Sigmoid colon (tissue), 4 donors: ENCODE measurements at regions not wholly inside any gene's neighbourhood (a gene's known extent, or its start where the extent isn't known, plus 50 kb on each side); places are given as distances from the start of the nearest gene placed in this dataset.

ENCODE experiments used
- EP300 ChIP-seq, 4 donors: sonication (generic); formaldehyde crosslinking; IDR thresholded peaks; one replicate each; pipeline ENCODE4 v1.6.1; 2017; ENCODE audit warnings: antibody characterized with exemption in 4 of 4
- POLR2AphosphoS5 ChIP-seq, 4 donors: sonication (generic); formaldehyde crosslinking; IDR thresholded peaks; one replicate each; pipeline ENCODE4 v1.6.1; 2017; ENCODE audit warnings: antibody characterized with exemption in 4 of 4
- TF ChIP-seq, protein P1 (sequence below), 4 experiments: fragments of 450-650 bp in 3 of 4; fragments of 200-600 bp in 1 of 4; IDR thresholded peaks; one replicate each; pipeline ENCODE4 v1.5.1; 2016 to 2019; ENCODE audit warnings: antibody characterized with exemption in 4 of 4, mild to moderate bottlenecking in 3 of 4, moderate library complexity in 2 of 4

DNA sequence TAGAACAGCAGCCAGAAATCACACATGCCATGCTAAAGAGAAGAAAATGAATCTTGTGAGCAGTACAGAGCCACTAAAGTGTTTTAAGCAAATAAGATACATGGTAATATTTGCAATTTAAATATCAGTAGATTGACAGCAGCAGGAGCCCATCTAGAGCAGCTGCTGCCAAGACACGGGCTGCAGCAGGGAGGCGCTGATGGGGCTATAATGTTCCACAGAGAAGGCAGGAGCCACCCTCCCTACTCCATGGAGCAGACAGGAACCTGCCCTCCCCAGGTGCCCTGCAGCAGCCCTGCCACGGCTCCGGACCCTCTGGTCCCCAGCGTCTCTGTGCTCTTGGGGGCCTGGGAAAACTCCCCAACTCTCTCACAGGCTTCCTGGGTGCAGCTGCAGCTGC, 224.1 kb upstream of the ISL1 start:
- TF ChIP-seq, protein P1, sequence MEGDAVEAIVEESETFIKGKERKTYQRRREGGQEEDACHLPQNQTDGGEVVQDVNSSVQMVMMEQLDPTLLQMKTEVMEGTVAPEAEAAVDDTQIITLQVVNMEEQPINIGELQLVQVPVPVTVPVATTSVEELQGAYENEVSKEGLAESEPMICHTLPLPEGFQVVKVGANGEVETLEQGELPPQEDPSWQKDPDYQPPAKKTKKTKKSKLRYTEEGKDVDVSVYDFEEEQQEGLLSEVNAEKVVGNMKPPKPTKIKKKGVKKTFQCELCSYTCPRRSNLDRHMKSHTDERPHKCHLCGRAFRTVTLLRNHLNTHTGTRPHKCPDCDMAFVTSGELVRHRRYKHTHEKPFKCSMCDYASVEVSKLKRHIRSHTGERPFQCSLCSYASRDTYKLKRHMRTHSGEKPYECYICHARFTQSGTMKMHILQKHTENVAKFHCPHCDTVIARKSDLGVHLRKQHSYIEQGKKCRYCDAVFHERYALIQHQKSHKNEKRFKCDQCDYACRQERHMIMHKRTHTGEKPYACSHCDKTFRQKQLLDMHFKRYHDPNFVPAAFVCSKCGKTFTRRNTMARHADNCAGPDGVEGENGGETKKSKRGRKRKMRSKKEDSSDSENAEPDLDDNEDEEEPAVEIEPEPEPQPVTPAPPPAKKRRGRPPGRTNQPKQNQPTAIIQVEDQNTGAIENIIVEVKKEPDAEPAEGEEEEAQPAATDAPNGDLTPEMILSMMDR (IDR thresholded peaks at IDR 0.05) = no peak
- TF ChIP-seq POLR2AphosphoS5 (IDR thresholded peaks at IDR 0.05) (no peak), EP300 (IDR thresholded peaks at IDR 0.05) (no peak)
